Thyroid gland (tissue), 4 donors: ENCODE measurements at regions not wholly inside any gene's neighbourhood (a gene's known extent, or its start where the extent isn't known, plus 50 kb on each side); places are given as distances from the start of the nearest gene placed in this dataset.

Experiments used
- CTCF ChIP-seq, 6 experiments: fragments of 200-600 bp in 3 of 6; fragments of 450-650 bp in 3 of 6; sonication (generic) in 3 of 6; IDR thresholded peaks; one replicate each; pipeline ENCODE4 v1.5.1; 2016 to 2019; ENCODE audit warnings: antibody characterized with exemption in 6 of 6, mild to moderate bottlenecking in 2 of 6, inconsistent platforms in 1 of 6, moderate library complexity in 1 of 6
- POLR2A ChIP-seq, 2 donors: fragments of 450-650 bp; IDR thresholded peaks; one replicate each; pipeline ENCODE4 v1.6.1; 2017; ENCODE audit warnings: antibody characterized with exemption in 2 of 2, mild to moderate bottlenecking in 2 of 2, moderate library complexity in 1 of 2

- no peak for TF ChIP-seq CTCF (IDR thresholded peaks at IDR 0.05)
- TF ChIP-seq POLR2A (IDR thresholded peaks at IDR 0.05), result no peak
These were observed 433.5 kb upstream of the FAT3 start for GRCh38 chr11:91791171-91791468.
